Central memory CD8-positive, alpha-beta T cell (primary cell): ENCODE measurements at regions not wholly inside any gene's neighbourhood (a gene's known extent, or its start where the extent isn't known, plus 50 kb on each side); places are given as distances from the start of the nearest gene placed in this dataset.

Experiments used
- ATAC-seq: fragments of 150-1000 bp; cut with Tn5 transposase; replicated peaks from 2 replicates; pipeline ENCODE4 v1.10.0; 2022; ENCODE audit warnings: mild to moderate bottlenecking, moderate FRiP score, moderate number of reproducible peaks; ENCODE audit not compliant: poor library complexity, severe bottlenecking; ENCODE audit errors: extremely low read depth
- DNase-seq, 2 donors: peaks; one replicate each; pipeline ENCODE4 v3.0.0; 2021; ENCODE audit warnings: low spot score in 2 of 2
- H3K27ac Mint-ChIP-seq: one replicate; pipeline ENCODE4 v1.8.0; 2022; ENCODE audit warnings: low read depth, mild to moderate bottlenecking, moderate library complexity, mixed read lengths
- H3K27me3 Mint-ChIP-seq: one replicate; pipeline ENCODE4 v1.8.0; 2022; ENCODE audit warnings: mixed read lengths
- H3K36me3 Mint-ChIP-seq: one replicate; pipeline ENCODE4 v1.8.0; 2022; ENCODE audit warnings: mild to moderate bottlenecking, moderate library complexity, mixed read lengths; ENCODE audit not compliant: insufficient read depth
- H3K4me1 Mint-ChIP-seq: one replicate; pipeline ENCODE4 v1.8.0; 2022; ENCODE audit warnings: mixed read lengths
- H3K4me3 Mint-ChIP-seq: one replicate; pipeline ENCODE4 v1.8.0; 2022; ENCODE audit warnings: mild to moderate bottlenecking, moderate library complexity, mixed read lengths
- H3K9me3 Mint-ChIP-seq: one replicate; pipeline ENCODE4 v1.8.0; 2022; ENCODE audit warnings: mixed read lengths

- H3K4me1 Mint-ChIP-seq: no peaks in the 10 kb centered on the region
- H3K36me3 Mint-ChIP-seq: no peaks in the 10 kb centered on the region
- H3K27me3 Mint-ChIP-seq: peaks cover 51% of the 10 kb centered on the region
- ATAC-seq (no peak), DNase-seq (no peak)
- H3K4me3 Mint-ChIP-seq: no peak overlapping the region
- no peak overlapping the region for H3K27ac Mint-ChIP-seq
- H3K9me3 Mint-ChIP-seq: no peaks in the 10 kb centered on the region
Measured at GRCh38 chr15:39451871-39452270, 129.0 kb upstream of the THBS1 start.

- Mint-ChIP-seq H3K27ac (no peak overlapping the region), H3K36me3 (no peaks in the 10 kb centered on the region), H3K9me3 (no peaks in the 10 kb centered on the region), H3K4me1 (no peaks in the 10 kb centered on the region), H3K4me3 (no peak overlapping the region), H3K27me3 (peaks cover 34% of the 10 kb centered on the region)
- ATAC-seq (no peak), DNase-seq (no peak)
Measured at GRCh38 chr15:39453620-39454019, 127.3 kb upstream of the THBS1 start.

- no peak for DNase-seq
- H3K4me1 Mint-ChIP-seq: no peaks in the 10 kb centered on the region
- H3K27ac Mint-ChIP-seq: no peak overlapping the region
- H3K27me3 Mint-ChIP-seq: peaks cover 26% of the 10 kb centered on the region
- no peak overlapping the region for H3K4me3 Mint-ChIP-seq
- no peaks in the 10 kb centered on the region for H3K9me3 Mint-ChIP-seq
- no peak for ATAC-seq
- no peaks in the 10 kb centered on the region for H3K36me3 Mint-ChIP-seq
Measured at GRCh38 chr15:39454189-39454986, 126.5 kb upstream of the THBS1 start.

- Mint-ChIP-seq H3K4me3 (no peak overlapping the region), H3K9me3 (no peaks in the 10 kb centered on the region), H3K36me3 (no peaks in the 10 kb centered on the region), H3K27me3 (peaks cover 14% of the 10 kb centered on the region), H3K4me1 (no peaks in the 10 kb centered on the region), H3K27ac (no peak overlapping the region)
- DNase-seq (no peak), ATAC-seq (no peak)
Measured at GRCh38 chr15:39455471-39455991, 125.3 kb upstream of the THBS1 start.

GRCh38 chr15:39456159-39456558, 124.7 kb upstream of the THBS1 start:
- ATAC-seq (no peak), DNase-seq (no peak)
- Mint-ChIP-seq H3K9me3 (no peaks in the 10 kb centered on the region), H3K4me3 (no peak overlapping the region), H3K27me3 (peaks cover 12% of the 10 kb centered on the region), H3K27ac (no peak overlapping the region), H3K4me1 (no peaks in the 10 kb centered on the region), H3K36me3 (no peaks in the 10 kb centered on the region)

GRCh38 chr15:39456582-39457330, 124.1 kb upstream of the THBS1 start:
- H3K9me3 Mint-ChIP-seq: no peaks in the 10 kb centered on the region
- peaks cover 12% of the 10 kb centered on the region for H3K27me3 Mint-ChIP-seq
- DNase-seq (no peak), ATAC-seq (no peak)
- no peaks in the 10 kb centered on the region for H3K36me3 Mint-ChIP-seq
- H3K4me1 Mint-ChIP-seq: no peaks in the 10 kb centered on the region
- no peak overlapping the region for H3K27ac Mint-ChIP-seq
- no peak overlapping the region for H3K4me3 Mint-ChIP-seq

GRCh38 chr15:39458131-39458530, 122.7 kb upstream of the THBS1 start:
- DNase-seq (no peak), ATAC-seq (no peak)
- H3K27me3 Mint-ChIP-seq: peaks cover 19% of the 10 kb centered on the region
- no peak overlapping the region for H3K4me3 Mint-ChIP-seq
- H3K4me1 Mint-ChIP-seq: no peaks in the 10 kb centered on the region
- no peak overlapping the region for H3K27ac Mint-ChIP-seq
- no peaks in the 10 kb centered on the region for H3K36me3 Mint-ChIP-seq
- no peaks in the 10 kb centered on the region for H3K9me3 Mint-ChIP-seq

GRCh38 chr15:39459548-39459947, 121.3 kb upstream of the THBS1 start:
- ATAC-seq: no peak
- Mint-ChIP-seq H3K4me1 (no peaks in the 10 kb centered on the region), H3K27me3 (peaks cover 19% of the 10 kb centered on the region), H3K9me3 (no peaks in the 10 kb centered on the region), H3K27ac (no peak overlapping the region), H3K4me3 (no peak overlapping the region), H3K36me3 (no peaks in the 10 kb centered on the region)
- DNase-seq: no peak

GRCh38 chr15:39460748-39461147, 120.1 kb upstream of the THBS1 start:
- Mint-ChIP-seq H3K9me3 (no peaks in the 10 kb centered on the region), H3K36me3 (no peaks in the 10 kb centered on the region), H3K27me3 (peaks cover 19% of the 10 kb centered on the region), H3K4me3 (no peak overlapping the region), H3K4me1 (no peaks in the 10 kb centered on the region), H3K27ac (no peak overlapping the region)
- no peak for DNase-seq
- ATAC-seq: no peak

- H3K9me3 Mint-ChIP-seq: no peaks in the 10 kb centered on the region
- ATAC-seq: no peak
- DNase-seq: no peak
- no peak overlapping the region for H3K4me3 Mint-ChIP-seq
- no peaks in the 10 kb centered on the region for H3K36me3 Mint-ChIP-seq
- H3K27ac Mint-ChIP-seq: no peak overlapping the region
- H3K27me3 Mint-ChIP-seq: peaks cover 19% of the 10 kb centered on the region
- no peaks in the 10 kb centered on the region for H3K4me1 Mint-ChIP-seq
Measured at GRCh38 chr15:39461536-39462130, 119.2 kb upstream of the THBS1 start.

- no peak overlapping the region for H3K27ac Mint-ChIP-seq
- H3K4me3 Mint-ChIP-seq: no peak overlapping the region
- ATAC-seq (no peak), DNase-seq (no peak)
- no peaks in the 10 kb centered on the region for H3K9me3 Mint-ChIP-seq
- peaks cover 19% of the 10 kb centered on the region for H3K27me3 Mint-ChIP-seq
- no peaks in the 10 kb centered on the region for H3K36me3 Mint-ChIP-seq
- no peaks in the 10 kb centered on the region for H3K4me1 Mint-ChIP-seq
Measured at GRCh38 chr15:39462691-39463090, 118.2 kb upstream of the THBS1 start.

GRCh38 chr15:39465843-39466749, 114.8 kb upstream of the THBS1 start:
- ATAC-seq (no peak), DNase-seq (no peak)
- Mint-ChIP-seq H3K27me3 (peaks cover 28% of the 10 kb centered on the region), H3K4me1 (no peaks in the 10 kb centered on the region), H3K27ac (no peak overlapping the region), H3K9me3 (no peaks in the 10 kb centered on the region), H3K36me3 (no peaks in the 10 kb centered on the region), H3K4me3 (no peak overlapping the region)
